Mucosa of gallbladder (tissue), 1 donor: ENCODE measurements at regions not wholly inside any gene's neighbourhood (a gene's known extent, or its start where the extent isn't known, plus 50 kb on each side); places are given as distances from the start of the nearest gene placed in this dataset.
"Not testable (repeated sequence)": the region's sequence is repeated elsewhere in the genome, so short reads cannot be mapped to it uniquely, and the experiment has no call there.

Source experiments
- DNase-seq: peaks from one replicate; pipeline ENCODE4 v3.0.0-alpha.2; 2020; ENCODE audit warnings: low spot score
- donor health status: DM: no; HTN: no; CAD: no.

- DNase-seq = no peak
Measured at GRCh38 chr2:16462958-16463357, 202.7 kb downstream of the CYRIA start.

DNA sequence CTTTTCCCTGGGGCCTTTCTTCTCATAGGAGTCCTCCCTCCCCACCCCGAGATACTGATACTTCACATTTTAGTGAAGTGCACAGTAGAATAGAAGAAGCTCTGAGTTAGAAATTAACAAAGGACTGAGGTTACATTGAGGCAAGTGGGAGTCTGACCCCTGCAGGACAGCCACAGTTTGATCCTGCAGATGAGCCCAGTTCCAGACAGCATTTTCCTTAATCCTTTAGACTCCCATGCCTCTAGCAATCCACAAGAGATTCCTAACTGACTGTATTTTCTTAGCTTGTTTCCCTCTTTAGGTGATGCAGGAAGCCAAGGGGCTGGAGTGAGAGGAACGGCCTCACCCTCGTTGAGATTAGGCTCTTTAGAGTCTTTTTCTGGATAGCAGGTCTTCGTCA, 204.0 kb downstream of the CYRIA start:
- no peak for DNase-seq

GRCh38 chr2:16459606-16460005, 206.0 kb downstream of the CYRIA start:
- DNase-seq = no peak

GRCh38 chr2:16454621-16455020, 211.0 kb downstream of the CYRIA start:
- DNase-seq = no peak

- no peak for DNase-seq
Measured at GRCh38 chr2:16452123-16452522, 213.5 kb downstream of the CYRIA start.

- DNase-seq = no peak
Measured at GRCh38 chr2:16446706-16447105, 218.9 kb downstream of the CYRIA start.

DNA sequence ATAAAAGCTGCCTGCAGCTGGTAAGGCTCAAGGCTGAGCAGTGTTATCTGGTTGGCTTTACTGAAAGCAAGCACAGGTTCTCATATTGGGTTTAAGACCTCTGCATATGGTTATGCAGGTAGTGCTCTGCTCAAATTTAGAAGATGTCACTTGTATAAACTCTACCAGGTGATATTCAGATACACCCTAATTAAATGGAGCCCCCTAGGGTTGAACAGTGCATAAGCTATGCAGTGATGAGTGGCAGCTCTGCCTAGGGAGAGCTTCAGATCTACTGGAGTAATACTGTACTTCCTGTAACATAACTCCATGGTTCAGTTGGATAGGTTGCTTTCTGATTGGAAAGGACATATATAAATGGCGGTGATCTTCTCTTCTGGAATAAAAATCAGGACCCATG, 222.7 kb downstream of the CYRIA start:
- DNase-seq = no peak

DNA sequence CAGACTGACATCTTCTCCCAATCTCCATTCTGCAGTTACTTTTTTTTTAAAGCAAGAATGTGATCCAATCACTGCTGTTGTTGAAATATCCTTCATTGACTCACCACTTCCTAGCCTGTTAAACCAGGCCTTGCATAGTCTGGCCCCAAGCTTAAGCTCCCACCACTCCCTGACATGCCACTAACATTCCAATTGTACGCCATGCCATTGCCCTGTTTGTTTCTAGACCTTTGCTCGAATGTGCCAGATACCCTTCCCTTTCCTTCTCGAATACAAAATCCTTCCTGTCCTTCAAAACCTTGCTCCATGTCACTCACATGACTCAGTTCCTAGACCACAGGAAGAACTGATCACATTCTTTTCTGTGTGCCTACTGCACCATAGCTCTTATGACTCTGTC, 224.2 kb downstream of the CYRIA start:
- no peak for DNase-seq

DNA sequence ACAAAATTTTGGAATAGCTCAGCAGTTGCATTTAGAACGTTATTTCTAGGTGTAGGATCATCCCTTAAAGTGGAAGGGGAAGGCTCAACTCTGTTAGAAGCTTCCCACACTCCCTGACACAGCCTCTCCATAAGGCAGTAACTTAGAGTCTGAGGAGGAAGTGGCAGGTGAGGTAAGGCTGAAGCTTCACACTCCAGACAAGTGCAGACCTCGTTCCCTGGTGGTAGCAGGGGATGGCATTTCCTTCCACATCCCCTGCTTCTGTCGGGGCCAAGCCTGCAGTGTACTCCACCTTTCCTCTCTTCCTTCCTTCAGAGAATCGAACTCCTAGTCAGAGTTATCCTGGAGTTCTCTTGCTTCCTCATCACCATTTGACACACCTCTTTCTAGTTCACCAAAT, 224.7 kb downstream of the CYRIA start:
- DNase-seq = no peak

GRCh38 chr2:16438613-16439321, 226.9 kb downstream of the CYRIA start:
- DNase-seq = no peak

DNA sequence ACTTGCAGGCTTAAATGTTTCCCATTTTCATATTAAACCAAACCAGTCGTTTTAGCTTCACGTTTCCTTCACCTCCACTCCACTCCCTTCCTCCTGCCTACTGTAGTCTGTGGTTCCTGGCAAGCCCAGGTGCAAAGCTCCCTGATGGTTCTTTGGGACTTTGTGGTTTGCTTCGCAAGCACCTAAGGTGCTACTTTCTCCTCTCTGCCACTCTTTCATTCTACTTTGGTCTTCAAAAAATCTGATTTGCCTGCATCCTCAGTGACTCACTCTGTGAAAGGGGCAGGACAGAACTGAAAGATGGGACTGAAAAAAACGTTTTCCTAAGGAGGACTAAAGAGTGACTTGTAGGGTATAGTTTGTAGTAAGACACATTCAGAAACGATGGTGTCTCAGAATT, 228.4 kb downstream of the CYRIA start:
- DNase-seq = no peak

DNA sequence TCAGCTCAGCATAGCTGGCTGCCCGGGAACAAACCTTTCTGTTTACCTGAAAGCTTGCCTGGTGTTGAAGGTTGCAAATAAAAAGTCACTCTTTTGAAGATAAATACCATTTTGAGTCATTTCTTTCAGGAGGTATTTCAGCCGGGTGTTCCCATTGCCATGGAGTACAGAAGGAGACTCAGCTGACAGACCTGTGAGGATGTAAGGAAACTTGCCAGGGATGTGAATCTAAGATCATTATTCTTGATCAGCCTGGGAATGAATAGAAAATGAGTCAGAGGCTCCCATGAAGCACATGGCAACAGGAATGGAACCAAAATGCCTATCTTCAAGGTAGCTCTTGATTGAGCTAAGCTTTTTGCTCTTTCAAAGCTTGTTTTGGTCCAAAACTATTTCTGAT, 231.2 kb downstream of the CYRIA start:
- no peak for DNase-seq

- DNase-seq = no peak
Measured at GRCh38 chr2:16430846-16431245, 234.8 kb downstream of the CYRIA start.

DNA sequence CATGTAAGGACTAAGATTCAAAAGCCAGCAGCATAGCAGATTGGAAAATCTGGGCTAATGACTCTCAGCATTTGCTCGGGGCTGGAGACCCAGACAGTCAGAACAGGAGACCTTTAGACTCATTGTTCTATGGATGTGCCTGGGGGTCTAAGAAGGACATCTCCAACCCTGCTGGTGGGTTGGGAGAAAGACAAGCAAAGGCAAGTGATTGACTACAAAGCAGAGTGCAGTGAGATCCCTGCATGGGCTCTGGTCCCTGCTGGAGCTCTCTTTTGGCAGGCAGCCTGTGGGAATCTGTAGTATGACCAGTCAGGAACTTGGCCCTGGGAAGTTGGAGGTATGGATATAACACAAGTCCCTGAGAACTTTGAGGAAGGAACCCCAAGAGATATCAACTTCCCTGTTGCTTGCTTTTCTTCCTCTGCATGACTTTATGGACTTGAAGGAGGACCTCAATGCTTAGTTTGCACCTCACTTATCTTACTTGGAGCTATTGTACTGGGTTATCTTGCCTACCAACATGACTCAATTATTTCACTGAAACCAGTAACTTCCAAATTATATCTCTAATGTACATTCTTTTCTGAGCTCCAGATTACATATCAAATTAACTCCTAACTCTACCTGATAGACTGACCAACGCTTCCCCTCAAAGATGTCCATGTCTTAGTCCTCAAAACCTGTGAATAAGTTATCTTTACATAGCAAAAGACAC, 236.0 kb downstream of the CYRIA start:
- DNase-seq = no peak

DNA sequence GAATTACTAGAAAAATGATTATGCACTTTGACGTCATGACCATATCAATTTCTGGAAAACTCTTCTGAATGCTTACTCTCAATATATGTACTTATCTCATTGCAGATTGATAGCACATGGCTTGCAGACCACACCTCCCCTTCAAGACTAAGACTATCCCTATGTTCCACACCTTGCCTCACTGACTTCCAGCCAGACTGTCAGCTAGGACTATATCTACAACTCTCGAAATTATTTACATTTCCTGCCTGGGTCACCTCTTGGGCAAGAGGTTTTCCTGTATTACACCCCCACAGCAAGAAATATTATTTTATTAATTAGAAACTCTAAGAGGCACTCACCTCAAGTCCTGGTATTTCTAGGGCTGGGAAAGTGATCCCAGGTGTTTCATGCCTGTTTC, 236.6 kb downstream of the CYRIA start:
- no peak for DNase-seq

- peak; percentile 87 for DNase-seq
Measured at GRCh38 chr2:16425462-16426336, 239.9 kb downstream of the CYRIA start.

- DNase-seq = no peak
Measured at GRCh38 chr2:16420421-16420820, 245.2 kb downstream of the CYRIA start.

- no peak for DNase-seq
Measured at GRCh38 chr2:16417726-16418125, 247.9 kb downstream of the CYRIA start.

- no peak for DNase-seq
Measured at GRCh38 chr2:16416651-16417050, 249.0 kb downstream of the CYRIA start.

DNA sequence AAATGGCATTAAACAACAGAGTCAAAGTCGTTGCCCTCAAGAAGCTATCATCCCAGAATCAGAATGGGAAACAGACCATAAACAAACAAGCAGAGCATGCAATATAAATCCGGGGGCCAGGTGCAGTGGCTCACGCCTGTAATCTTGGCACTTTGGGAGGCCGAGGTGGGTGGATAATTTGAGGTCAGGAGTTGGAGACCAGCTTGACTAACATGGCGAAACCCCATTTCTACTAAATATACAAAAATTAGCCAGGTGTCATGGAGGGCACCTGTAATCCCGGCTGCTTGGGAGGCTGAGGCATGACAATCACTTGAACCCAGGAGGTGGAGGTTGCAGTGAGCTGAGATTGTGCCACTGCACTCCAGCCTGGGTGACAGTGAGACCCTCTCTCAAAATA, 249.8 kb downstream of the CYRIA start:
- DNase-seq = not testable (repeated sequence)

GRCh38 chr2:16413947-16414346, 251.7 kb downstream of the CYRIA start:
- no peak for DNase-seq

DNA sequence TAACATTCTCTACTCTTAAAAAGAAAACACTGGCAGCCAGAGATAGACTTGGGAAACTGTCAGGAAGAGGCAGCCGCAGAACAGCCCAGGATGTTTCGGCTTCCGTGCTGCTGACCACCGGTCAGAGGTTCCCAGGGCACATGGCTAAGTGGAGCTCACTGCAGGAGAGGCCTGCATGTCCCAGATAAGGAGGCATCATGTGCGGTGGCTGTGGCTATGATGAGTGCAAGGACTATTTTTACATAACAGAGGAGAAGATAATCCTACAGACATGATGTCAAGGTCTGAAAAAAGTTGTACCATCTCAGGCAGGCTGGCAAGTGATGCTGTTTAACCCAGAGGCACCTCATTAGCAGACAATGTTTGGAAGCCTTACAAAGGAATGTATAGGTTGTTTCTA, 252.3 kb downstream of the CYRIA start:
- no peak for DNase-seq
